ENCODE measurements at regions not wholly inside any gene's neighbourhood (a gene's known extent, or its start where the extent isn't known, plus 50 kb on each side); places are given as distances from the start of the nearest gene placed in this dataset.

- ATAC-seq (no peak), DNase-seq (no peak)
- no peak overlapping the region for H3K27ac ChIP-seq
- intact Hi-C loops (cut with DNase I), result no loop called here
- no peaks in the 10 kb centered on the region for H3K36me3 ChIP-seq
- H3K9me3 ChIP-seq, result peaks cover 0 to 3% (median 0%) of the 10 kb centered on the region in 11 donors
- H3K4me1 ChIP-seq, result no peaks in the 10 kb centered on the region
- 77 to 80% methylated on average over 21 of the region's 21 CpGs for WGBS, 2 donors
- H3K4me3 ChIP-seq, result no peak overlapping the region
- no peak for TF ChIP-seq CTCF (IDR thresholded peaks at IDR 0.05)
- peaks cover 0 to 2% (median 0%) of the 10 kb centered on the region in 7 donors for H3K27me3 ChIP-seq
Measured at GRCh38 chr5:61744690-61745619, 412.9 kb downstream of the ZSWIM6 start.

- Histone ChIP-seq H3K4me1 (no peaks in the 10 kb centered on the region), H3K27ac (no peak overlapping the region), H3K36me3 (no peaks in the 10 kb centered on the region), H3K27me3 (peaks cover 0 to 2% (median 0%) of the 10 kb centered on the region in 7 donors), H3K9me3 (peaks cover 0 to 3% (median 0%) of the 10 kb centered on the region in 11 donors), H3K4me3 (no peak overlapping the region)
- no peak for DNase-seq
- no peak for ATAC-seq
- TF ChIP-seq CTCF (IDR thresholded peaks at IDR 0.05), result no peak
- 85 to 94% methylated on average over 7 of the region's 7 CpGs for WGBS, 2 donors
- intact Hi-C loops (cut with DNase I), result no loop called here
Measured at GRCh38 chr5:61746831-61747575, 414.9 kb downstream of the ZSWIM6 start.

- no peak for DNase-seq
- H3K9me3 ChIP-seq, result peaks cover 0 to 3% (median 0%) of the 10 kb centered on the region in 11 donors
- H3K4me1 ChIP-seq, result no peaks in the 10 kb centered on the region
- no peak for TF ChIP-seq CTCF (IDR thresholded peaks at IDR 0.05)
- no peaks in the 10 kb centered on the region for H3K36me3 ChIP-seq
- no peak overlapping the region for H3K27ac ChIP-seq
- intact Hi-C loops (cut with DNase I), result no loop called here
- 90 to 92% methylated on average over 7 of the region's 7 CpGs for whole genome bisulfite sequencing, 2 donors
- ATAC-seq, result no peak
- H3K4me3 ChIP-seq, result no peak overlapping the region
- no peaks in the 10 kb centered on the region for H3K27me3 ChIP-seq
Measured at GRCh38 chr5:61748121-61748520, 416.1 kb downstream of the ZSWIM6 start.

- WGBS, 2 donors, result 86 to 96% methylated on average over 1 of the region's 1 CpG
Measured at GRCh38 chr5:61748651-61749050, 416.6 kb downstream of the ZSWIM6 start.

More at GRCh38 chr5:61748651-61749050, 416.6 kb downstream of the ZSWIM6 start:
- ATAC-seq (no peak), DNase-seq (no peak)
- H3K27ac ChIP-seq, result no peak overlapping the region
- peaks cover 0 to 3% (median 0%) of the 10 kb centered on the region in 11 donors for H3K9me3 ChIP-seq
- no peaks in the 10 kb centered on the region for H3K4me1 ChIP-seq
- H3K36me3 ChIP-seq, result no peaks in the 10 kb centered on the region
- intact Hi-C loops (cut with DNase I), result no loop called here
- H3K4me3 ChIP-seq, result no peak overlapping the region
- H3K27me3 ChIP-seq, result no peaks in the 10 kb centered on the region
- no peak for TF ChIP-seq CTCF (IDR thresholded peaks at IDR 0.05)
